ENCODE measurements at regions not wholly inside any gene's neighbourhood (a gene's known extent, or its start where the extent isn't known, plus 50 kb on each side); places are given as distances from the start of the nearest gene placed in this dataset.

DNA sequence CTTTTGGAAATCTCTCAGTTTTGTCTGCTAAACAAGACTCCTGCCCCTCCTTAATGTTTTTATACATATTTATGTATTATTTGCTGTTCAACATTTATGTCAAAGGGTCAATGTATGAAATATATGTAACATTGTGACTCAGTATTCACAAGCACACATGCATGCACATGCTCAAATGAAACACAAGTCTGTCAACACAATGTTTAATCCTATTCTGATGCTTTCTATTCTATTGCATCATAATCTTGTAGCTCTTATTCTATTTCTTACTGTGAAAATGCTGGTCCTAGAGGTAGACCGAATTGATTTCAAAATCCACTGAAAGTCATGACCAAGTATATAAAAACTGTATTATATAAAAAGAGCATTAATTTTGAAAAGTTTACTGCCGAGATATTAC is 1463.3 kb downstream of the C4orf33 start:
- intact Hi-C loops (cut with micrococcal nuclease; ENCODE audit: unreplicated experiment) (no loop called here), in situ Hi-C loops (cut with MboI) (no loop called here)
- RAD21 ChIA-PET (ENCODE audit: unreplicated experiment), result no interaction called here
- no peak overlapping the region for H3K9ac ChIP-seq (ENCODE audit: control insufficient read depth, insufficient read depth, low read length)
- H3K79me2 ChIP-seq (ENCODE audit: control insufficient read depth, insufficient read depth, low read length), result no peaks in the 10 kb centered on the region
- H3K4me2 ChIP-seq (ENCODE audit: control insufficient read depth, insufficient read depth), result no peak overlapping the region
- 11% methylated on average over 2 of the region's 2 CpGs for WGBS (ENCODE audit: insufficient coverage, insufficient replicate concordance, low lambda C conversion rate, missing lambda C conversion rate)
- DNase-seq (ENCODE audit: low read depth, low spot score) (no peak), ATAC-seq (no peak), FAIRE-seq (no peak)
- no peaks in the 10 kb centered on the region for H3K4me1 ChIP-seq (ENCODE audit: control insufficient read depth, insufficient read depth, low read length)
- no peak for TF ChIP-seq POLR2AphosphoS2 (IDR thresholded peaks at IDR 0.05; ENCODE audit: low read depth, low read length)
- no peak overlapping the region for H3K27ac ChIP-seq (ENCODE audit: control insufficient read depth, insufficient read depth)
- SMC1A ChIA-PET (ENCODE audit: uncharacterized antibody, unreplicated experiment), result interaction anchor here (0.6 to 2.0 kb wide), 3 partner anchors 10 to 1489 kb away, joined by 3 to 6 read pairs (median 4); no protein-coding TSS in a partner anchor
- no peaks in the 10 kb centered on the region for H3K36me3 ChIP-seq (ENCODE audit: control insufficient read depth in 2 of 2, insufficient read depth in 2 of 2, low read length in 1 of 2)
- no peak overlapping the region for H2AFZ ChIP-seq (ENCODE audit: control insufficient read depth, low read depth, low read length)
- no peaks in the 10 kb centered on the region for H3K27me3 ChIP-seq (replicated peaks in 1 of 2; ENCODE audit: control insufficient read depth in 2 of 2, insufficient read depth in 2 of 2, low read length in 1 of 2)
- H3K9me3 ChIP-seq (replicated peaks; ENCODE audit: control insufficient read depth, insufficient read depth, low read length), result no peaks in the 10 kb centered on the region
- no TSS peak for BruUV-seq (replicated peaks)
- CTCF ChIA-PET, result interaction anchor here (1.0 to 1.8 kb wide), 2 partner anchors 166 to 250 kb away, joined by 4 to 5 read pairs; no protein-coding TSS in a partner anchor
- H3K4me3 ChIP-seq, result no peak overlapping the region
- H4K20me1 ChIP-seq (ENCODE audit: control insufficient read depth, insufficient read depth), result no peaks in the 10 kb centered on the region
- POLR2A ChIA-PET, result no interaction called here

- H3K4me2 ChIP-seq (ENCODE audit: control insufficient read depth, insufficient read depth), result no peak overlapping the region
- no peaks in the 10 kb centered on the region for H3K79me2 ChIP-seq (ENCODE audit: control insufficient read depth, insufficient read depth, low read length)
- CTCF ChIA-PET, result interaction anchor here (0.7 to 4.0 kb wide), 14 partner anchors 9 to 525 kb away, joined by 3 to 29 read pairs (median 5); no protein-coding TSS in a partner anchor
- H3K36me3 ChIP-seq (ENCODE audit: control insufficient read depth in 2 of 2, insufficient read depth in 2 of 2, low read length in 1 of 2), result no peaks in the 10 kb centered on the region
- no peaks in the 10 kb centered on the region for H3K9me3 ChIP-seq (replicated peaks; ENCODE audit: control insufficient read depth, insufficient read depth, low read length)
- H3K4me3 ChIP-seq, result no peak overlapping the region
- SMC1A ChIA-PET (ENCODE audit: uncharacterized antibody, unreplicated experiment), result interaction anchor here (0.6 to 2.4 kb wide), 10 partner anchors 9 to 399 kb away, joined by 3 to 18 read pairs (median 4); no protein-coding TSS in a partner anchor
- intact Hi-C loops (cut with micrococcal nuclease; ENCODE audit: unreplicated experiment), result no loop called here
- no peaks in the 10 kb centered on the region for H4K20me1 ChIP-seq (ENCODE audit: control insufficient read depth, insufficient read depth)
- DNase-seq (ENCODE audit: low read depth, low spot score), result no peak
- WGBS (ENCODE audit: insufficient coverage, insufficient replicate concordance, low lambda C conversion rate, missing lambda C conversion rate), result 27% methylated on average over 8 of the region's 8 CpGs
- H3K27ac ChIP-seq (ENCODE audit: control insufficient read depth, insufficient read depth), result no peak overlapping the region
- no peaks in the 10 kb centered on the region for H3K4me1 ChIP-seq (ENCODE audit: control insufficient read depth, insufficient read depth, low read length)
- peak; percentile 55 for ATAC-seq
- no peak overlapping the region for H3K9ac ChIP-seq (ENCODE audit: control insufficient read depth, insufficient read depth, low read length)
- H2AFZ ChIP-seq (ENCODE audit: control insufficient read depth, low read depth, low read length), result no peak overlapping the region
- FAIRE-seq, result no peak
- no peaks in the 10 kb centered on the region for H3K27me3 ChIP-seq (replicated peaks in 1 of 2; ENCODE audit: control insufficient read depth in 2 of 2, insufficient read depth in 2 of 2, low read length in 1 of 2)
- TF ChIP-seq, protein P1, sequence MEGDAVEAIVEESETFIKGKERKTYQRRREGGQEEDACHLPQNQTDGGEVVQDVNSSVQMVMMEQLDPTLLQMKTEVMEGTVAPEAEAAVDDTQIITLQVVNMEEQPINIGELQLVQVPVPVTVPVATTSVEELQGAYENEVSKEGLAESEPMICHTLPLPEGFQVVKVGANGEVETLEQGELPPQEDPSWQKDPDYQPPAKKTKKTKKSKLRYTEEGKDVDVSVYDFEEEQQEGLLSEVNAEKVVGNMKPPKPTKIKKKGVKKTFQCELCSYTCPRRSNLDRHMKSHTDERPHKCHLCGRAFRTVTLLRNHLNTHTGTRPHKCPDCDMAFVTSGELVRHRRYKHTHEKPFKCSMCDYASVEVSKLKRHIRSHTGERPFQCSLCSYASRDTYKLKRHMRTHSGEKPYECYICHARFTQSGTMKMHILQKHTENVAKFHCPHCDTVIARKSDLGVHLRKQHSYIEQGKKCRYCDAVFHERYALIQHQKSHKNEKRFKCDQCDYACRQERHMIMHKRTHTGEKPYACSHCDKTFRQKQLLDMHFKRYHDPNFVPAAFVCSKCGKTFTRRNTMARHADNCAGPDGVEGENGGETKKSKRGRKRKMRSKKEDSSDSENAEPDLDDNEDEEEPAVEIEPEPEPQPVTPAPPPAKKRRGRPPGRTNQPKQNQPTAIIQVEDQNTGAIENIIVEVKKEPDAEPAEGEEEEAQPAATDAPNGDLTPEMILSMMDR (IDR thresholded peaks at IDR 0.05 in 2 of 3, conservative IDR thresholded peaks at IDR 0.05 in 1 of 3; ENCODE audit: control insufficient read depth in 2 of 3, extremely low read depth in 1 of 3, insufficient read depth in 1 of 3, low read depth in 3 of 3, low read length in 3 of 3), result peak in 2 of 3 experiments; percentile 22 to 23; a peak in 2 of 6 replicates
- no peak for TF ChIP-seq JUND (IDR thresholded peaks at IDR 0.05; ENCODE audit: low read depth, low read length)
- TF ChIP-seq RAD21 (IDR thresholded peaks at IDR 0.05; ENCODE audit: insufficient read depth, low read depth, low read length), result 0 out of 2 replicates have a peak, but pooled peaks have one; percentile 13
- TF ChIP-seq IKZF1 (conservative IDR thresholded peaks at IDR 0.05), result 0 out of 2 replicates have a peak, but pooled peaks have one; percentile 19
- BruUV-seq (replicated peaks), result no TSS peak
- POLR2A ChIA-PET, result no interaction called here
- RAD21 ChIA-PET (ENCODE audit: unreplicated experiment), result interaction anchor here (0.5 to 2.1 kb wide), 11 partner anchors 8 to 424 kb away, joined by 3 to 14 read pairs (median 3); no protein-coding TSS in a partner anchor
- in situ Hi-C loops (cut with MboI), result no loop called here
These were observed 1467.4 kb downstream of the C4orf33 start for GRCh38 chr4:130563185-130563888.

Measured in GM12878 (cell line).